HG03108 (cell line): ENCODE measurements at regions not wholly inside any gene's neighbourhood (a gene's known extent, or its start where the extent isn't known, plus 50 kb on each side); places are given as distances from the start of the nearest gene placed in this dataset.

Experiments
- ATAC-seq: cut with Tn5 transposase; IDR thresholded peaks from one replicate; pipeline ENCODE4 v1.9.1; 2021; ENCODE audit warnings: moderate library complexity; ENCODE audit not compliant: unreplicated experiment

DNA sequence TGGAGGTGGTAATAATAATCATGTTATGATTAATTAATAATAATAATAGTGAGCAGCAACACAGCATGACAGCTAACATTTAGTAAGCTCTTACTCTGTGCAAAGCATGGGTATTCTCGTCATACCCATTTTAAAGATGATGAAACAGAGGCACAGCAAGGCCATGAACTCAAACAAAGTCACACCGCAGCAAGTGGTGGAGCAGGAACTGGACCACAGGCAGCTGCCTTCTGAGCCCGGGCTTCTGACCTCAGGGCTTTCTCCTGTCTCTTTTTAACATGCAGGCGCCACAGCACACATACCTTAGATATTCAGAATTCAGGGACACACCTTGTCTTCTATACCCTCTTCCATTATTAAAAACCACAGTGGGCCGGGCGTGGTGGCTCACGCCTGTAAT is 50.7 kb upstream of the SPATA12 start:
- no peak for ATAC-seq

DNA sequence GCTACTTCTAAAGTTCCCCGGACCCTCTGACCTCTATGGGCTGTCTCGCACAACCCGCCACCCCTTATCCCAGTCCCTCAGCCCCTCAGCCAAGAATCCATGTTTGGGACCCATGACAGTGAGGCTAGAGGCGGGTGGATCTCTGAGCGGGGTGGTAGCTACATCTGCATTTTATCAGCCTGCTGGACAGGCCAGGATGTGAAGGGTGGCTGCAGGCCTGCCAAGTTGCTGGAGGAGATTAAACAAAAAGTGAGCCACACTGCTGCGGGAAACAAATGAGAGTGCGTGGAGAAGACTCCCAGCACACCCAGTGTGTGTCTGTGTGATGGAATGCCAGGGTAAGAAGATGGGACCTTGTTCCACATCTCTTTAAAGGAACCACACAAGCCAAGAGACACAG is 51.1 kb upstream of the SPATA12 start:
- no peak for ATAC-seq

DNA sequence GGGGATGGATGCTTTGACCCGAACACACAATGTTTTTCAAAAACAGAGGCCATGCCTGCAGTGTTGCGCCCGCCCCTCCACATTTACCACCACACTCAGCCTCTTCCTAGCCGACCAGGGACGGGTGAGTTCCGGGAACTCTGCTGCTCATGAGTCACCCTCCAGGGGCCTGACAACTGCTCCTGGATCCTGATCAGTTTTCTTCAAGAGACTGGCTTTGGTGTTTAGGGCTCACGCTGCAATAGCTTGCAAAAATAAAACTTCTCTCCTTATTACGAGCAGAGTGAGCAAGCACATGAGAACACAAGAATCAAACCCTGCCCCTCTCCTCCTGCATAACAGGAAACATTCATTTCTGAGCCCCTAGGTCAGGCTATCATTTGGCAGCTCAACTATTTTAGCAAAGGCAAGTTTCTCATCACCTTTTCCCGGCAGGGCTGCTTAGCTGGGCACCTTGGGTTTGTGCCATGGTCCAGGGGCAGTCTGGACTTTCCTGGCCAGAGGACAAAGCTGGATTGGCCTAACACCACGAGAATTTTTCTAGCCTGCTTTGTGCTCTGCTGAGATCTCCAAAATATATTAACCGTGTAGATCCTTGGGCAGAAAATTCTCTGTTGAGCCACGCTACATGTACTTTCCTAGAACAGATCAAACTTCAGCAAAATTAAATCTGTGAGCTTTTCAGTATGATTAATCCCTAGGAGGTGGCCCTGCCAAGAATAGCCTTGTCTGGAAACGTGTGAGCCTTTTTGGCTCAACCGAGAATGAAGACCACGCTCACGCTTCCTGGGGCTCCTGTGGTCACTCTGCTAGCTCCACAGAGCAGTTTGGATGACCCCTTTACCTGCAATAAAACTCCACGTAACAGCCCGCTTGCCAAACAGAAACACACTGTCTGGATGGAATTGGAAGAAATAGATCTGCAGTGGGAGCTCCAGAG is 52.7 kb upstream of the SPATA12 start:
- ATAC-seq: no peak

DNA sequence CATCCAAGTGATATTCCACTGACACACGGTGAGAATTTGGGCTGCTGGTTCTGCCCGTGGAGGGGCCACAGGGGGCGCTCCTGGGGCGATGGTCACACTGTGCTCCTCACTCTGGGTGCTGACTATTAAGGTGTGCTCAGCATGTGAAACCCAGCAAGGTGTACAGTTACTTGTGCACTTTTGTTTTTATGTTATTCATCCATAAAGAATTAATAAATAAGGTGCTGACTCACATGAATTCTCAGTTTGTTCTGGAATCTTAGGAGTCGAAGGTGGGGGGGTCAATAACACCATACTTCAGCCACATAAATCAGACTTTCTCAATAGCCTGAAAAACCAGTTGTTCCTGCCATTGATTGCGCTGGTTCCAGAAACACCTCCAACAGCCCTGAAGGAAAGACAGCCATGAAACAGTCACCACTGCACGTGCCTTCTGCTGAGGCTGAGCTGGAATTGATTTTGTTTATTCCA is 53.5 kb upstream of the SPATA12 start:
- no peak for ATAC-seq

DNA sequence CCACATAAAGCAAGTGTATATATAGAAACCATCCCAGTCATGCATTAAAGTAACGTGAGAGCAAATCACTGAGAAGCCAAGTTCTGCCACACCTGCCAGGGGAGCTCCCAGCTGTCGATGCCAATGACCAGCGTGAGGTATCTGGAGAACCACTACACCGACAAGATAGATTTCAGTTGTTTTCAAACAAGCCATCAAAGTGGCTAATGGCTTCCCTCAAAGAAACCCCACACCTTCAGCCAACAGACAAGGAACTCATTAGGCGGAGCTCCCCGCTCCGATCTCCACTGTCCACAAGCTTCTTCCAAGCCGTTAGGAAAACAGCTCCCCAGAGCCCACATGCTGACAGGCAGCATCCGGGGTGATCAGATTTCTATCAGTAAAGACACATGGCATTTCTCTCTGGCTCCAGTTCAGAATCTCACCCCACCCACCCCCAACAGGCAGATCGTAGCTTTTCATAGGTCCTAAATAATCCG is 54.2 kb upstream of the SPATA12 start:
- no peak for ATAC-seq

DNA sequence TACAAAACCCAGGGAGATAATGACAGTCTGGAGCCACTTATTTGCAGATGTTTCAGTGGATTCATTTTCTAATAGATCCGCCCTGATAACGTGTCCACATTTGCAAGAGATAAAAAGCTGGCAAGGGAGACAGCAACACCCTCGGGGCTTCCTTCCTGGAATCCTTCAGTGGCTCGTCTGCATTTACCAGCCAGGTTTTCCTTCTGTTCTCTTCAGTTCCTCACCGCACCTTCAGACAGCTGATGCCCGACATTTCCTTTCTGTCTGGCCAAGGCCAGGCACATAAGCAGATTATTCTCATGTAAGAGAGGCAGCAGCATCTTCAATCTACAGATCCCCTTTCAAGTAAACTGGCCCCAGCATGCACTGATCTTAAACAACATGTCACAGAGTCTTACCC is 56.2 kb upstream of the SPATA12 start:
- no peak for ATAC-seq

DNA sequence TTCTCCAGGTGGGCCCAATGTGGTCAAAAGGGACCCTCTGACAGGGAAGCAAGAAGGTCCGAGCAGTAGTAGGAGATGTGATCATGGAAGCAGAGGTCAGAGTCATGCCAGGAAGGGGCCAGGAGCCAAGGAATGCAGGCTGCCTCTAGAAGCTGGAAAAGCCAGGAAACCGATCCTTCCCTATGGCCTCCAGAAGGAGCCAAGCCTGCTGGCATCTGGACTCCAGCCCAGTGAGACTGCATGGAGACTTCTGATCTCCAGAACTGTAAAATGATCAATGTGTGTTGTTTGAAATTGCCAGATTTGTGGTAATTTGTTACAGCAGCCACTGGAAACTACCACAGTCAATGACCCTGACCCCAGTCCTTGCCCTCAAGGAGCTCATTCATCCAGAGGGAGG is 56.8 kb upstream of the SPATA12 start:
- no peak for ATAC-seq

DNA sequence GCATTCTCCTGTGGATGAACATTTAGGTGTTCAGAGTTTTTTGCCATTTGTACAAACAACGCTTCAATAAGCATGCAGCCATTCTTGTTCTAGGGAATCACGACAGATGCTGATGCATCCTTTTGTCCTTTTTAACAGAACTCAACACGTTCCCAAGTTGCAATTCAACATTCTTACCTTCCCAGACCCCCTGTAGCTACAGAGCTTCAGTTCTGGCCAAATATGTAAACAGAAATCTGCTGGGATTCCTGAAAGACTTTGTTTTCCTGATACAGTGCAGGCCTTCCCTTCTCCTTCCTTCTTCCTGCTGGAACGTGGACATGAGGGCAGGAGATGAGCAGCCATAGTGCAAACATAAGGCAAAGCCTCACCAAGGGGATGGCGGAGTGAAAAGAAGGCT is 59.1 kb upstream of the SPATA12 start:
- no peak for ATAC-seq

DNA sequence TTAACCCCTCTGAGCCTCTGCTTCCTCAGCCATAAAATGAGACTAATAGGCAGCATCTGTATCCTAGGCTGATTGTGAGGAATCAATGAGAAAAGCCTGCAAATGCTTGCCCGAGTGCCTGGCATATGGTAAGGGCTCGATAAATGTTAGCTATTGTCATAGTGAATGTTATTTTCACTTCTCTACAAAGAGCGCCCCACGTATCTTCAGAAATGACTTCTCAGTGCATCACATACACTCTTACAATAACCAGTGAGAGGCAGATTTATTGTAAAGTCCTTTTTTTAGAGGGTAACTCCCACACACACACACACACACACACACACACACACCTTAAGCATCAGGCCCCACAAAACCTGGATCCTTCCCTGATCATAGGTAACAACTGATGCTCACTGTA is 60.5 kb upstream of the SPATA12 start:
- no peak for ATAC-seq

DNA sequence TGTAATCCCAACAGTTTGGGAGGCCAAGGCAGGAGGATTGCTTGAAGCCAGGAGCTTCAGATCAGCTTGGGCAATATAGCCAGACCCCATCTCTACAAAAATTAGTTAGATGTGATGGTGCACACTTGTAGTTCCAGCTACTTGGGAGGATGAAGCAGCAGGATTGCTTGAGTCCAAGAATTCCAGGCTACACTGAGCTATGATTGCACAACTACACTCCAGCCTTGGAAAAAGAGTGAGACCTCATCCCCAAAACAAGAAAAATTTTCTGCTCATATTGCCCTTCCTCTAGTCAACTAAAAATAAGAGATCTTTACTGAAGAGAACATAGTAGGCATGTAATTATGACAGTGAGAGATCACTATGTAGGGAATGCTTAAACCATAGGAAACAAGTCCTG is 60.9 kb upstream of the SPATA12 start:
- ATAC-seq: no peak

DNA sequence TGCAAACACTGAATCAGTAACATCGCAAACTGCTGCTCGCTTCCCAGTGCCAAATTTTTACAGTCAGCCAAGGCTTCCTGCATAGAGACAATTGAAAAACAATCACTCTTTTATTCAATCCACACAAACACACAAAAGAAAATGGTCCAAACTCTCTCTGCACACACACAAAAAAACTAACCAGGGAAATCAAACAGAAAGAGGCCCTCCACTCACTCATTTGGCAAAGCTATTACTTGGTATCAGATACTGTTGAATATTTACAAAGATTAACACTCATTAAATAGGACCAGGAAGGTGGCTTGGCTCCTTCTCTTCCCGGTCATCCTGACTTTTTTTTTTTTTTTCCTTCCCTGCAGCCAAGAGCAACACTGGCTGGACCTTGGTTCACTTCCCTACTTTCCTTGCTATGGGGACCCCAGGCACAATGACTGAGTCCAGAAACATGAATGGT is 62.4 kb upstream of the SPATA12 start:
- ATAC-seq: no peak

DNA sequence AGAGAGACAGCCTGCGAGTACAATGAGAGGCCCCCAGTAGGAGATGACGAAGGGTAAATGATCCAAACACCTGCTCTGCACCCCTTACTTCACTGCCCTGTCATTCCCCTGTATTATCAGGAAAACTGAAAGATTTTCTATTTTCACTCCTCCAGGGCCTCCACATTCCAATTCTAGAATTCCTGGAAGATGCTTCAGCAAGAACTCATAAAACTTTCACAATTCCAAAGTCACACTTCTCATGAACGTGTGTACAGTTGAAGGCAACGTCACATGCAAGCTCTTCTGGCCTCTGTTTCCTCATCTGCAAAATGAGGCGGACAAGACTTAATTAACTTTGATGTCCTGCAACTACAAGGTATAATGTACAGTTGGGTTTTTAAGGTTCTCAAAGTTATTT is 62.8 kb upstream of the SPATA12 start:
- no peak for ATAC-seq

DNA sequence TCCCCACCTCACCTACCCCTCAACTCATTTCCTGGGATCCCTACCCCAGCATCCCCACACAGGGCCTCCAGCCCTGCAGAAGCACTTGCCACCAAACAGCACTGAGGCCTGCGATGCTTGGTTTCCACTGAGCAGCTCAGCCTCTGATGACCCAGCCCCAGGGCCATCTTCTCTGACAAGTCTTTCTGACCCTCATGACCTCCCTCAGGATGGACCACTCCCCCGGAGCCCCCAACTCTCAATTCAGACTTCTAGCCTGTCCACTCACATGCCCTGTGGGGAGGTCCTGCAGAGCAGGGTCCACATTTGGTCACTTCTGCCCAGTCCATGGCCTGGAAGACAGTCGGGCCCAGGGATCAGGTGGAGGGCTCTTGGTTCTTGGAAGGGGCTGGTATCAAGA is 63.4 kb upstream of the SPATA12 start:
- no peak for ATAC-seq

DNA sequence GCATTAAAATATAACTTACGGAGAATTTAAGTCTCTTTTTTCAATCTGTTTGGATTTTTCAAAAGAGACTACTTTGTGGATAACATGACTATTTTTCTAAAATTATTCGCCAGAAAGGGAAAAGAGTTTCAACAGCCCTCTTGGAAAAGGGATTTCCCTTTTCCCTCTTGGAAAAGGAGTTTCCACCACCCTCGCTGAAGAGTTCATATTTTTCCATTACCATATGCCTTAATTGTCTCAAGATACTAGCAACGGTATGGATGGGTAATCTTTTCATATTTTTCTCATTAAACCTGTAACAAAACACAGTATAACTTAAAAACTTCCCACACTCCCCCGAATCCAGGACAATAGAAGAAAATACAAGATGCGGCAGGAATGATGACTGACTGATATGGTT is 66.1 kb upstream of the SPATA12 start:
- no peak for ATAC-seq

DNA sequence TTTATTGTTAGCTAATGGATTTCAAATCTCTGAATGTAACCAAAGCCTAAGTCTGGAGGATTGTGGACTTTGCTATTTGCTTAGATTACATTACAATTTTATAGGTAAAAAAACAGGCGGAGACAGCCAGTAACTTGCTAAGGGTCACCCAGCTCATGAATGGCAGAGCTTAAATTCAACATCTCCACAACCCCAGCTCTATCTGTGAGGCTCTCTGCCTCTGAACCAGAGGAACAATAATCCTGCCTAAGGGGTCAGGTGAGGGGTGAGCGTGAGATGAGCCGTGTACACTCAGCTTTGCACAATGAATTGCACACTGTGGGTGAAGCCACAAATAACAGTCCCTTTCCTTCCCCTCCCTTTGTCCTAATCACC is 69.8 kb upstream of the SPATA12 start:
- ATAC-seq: no peak

DNA sequence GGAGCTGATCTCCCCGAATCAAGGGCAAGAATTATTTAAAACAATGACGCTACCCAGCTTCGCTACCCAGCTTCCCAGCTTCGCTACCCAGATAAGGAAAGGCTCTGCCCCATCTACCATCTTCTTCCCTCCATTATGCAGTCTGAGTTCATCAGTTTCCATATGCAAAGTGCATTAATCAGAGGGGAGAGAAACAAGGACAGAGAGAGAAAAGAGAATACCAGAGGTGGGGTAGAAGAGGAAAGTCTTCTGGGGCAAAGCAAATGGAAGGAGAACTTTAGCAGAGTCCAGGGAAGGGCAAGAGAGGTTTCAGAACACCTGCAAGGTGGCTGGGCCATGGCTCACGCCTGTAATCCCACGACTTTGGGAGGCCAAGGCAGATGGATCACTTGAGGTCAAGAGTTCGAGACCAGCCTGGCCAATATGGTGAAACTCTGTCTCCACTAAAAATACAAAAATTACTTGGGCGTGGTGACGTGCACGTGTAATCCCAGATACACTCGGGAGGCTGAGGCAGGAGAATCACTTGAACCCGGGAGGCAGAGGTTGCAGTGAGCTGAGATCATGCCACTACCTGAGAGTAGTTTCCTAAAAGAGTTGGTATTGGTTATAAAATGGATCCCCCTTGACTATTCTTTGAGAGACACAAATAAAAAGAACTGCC is 70.4 kb upstream of the SPATA12 start:
- no peak for ATAC-seq

DNA sequence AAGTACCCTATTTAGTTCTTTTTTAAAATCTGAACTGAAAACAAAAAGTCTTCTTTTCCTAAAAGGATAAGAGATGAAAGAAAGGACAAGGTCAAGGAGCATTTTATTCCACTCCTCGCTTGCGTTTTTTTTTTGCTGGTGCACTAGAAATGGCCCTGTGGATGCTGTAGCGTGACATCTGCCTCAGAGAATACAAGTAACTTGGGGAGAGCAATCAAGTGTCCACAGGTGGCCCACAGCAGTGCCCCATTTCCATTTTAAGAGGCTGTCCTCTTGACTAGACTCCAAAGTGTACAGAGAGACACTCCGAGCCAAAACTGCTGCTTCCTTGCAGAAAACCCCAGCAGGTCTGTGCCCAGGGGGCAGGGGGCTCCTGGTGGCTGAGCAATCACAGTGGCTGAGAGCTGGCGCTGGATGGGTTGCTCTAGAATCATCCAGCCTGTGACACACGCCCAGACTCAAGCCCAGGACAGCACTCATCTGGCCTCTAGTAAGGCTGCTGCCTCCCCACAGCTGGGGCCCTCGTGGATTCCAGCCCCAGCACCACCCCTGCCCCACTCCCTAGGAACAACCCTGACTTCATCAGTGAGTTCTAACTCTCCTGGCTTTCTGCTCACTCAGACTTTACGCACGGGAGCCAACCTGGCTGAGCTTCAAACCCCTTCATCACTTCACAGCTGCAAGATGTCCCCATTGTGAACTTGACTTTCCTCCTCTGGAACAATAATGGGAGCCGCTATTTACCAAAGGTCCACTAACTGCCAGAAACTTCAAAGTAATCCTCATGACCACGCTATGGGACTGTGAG is 71.1 kb upstream of the SPATA12 start:
- no peak for ATAC-seq

DNA sequence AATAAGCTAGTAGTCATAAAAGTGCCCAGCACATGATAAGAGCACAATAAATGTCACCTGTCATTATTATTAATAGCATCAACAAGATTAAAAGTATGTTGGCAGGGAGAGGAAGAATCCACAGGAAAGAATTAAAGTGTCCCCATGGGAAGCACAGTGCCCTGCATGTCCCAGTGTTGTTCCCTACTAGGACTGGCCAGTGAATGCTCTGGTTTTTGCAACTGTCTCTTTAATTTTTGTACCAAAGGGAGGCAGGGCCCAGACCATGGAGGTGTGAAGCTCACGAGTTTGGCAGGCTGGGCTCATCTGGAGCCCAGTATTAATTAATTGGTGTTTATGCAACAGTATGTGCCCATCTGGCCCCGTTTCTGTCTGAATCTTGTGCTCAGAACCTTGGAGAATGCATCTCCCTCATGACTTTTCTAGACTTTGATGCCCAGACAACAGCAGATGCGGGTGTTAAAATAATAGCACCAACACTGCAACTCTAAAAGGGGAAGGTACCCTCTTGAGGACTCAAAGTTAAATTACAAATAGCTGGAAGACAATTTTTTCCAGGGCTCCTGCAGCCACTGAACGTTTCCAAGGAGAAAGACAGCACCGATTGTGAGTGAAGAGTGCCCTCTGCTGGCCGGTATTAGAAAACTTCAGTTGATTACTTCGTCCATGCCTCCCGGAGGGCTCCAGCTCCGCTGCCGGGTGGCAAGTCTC is 71.9 kb upstream of the SPATA12 start:
- no peak for ATAC-seq

DNA sequence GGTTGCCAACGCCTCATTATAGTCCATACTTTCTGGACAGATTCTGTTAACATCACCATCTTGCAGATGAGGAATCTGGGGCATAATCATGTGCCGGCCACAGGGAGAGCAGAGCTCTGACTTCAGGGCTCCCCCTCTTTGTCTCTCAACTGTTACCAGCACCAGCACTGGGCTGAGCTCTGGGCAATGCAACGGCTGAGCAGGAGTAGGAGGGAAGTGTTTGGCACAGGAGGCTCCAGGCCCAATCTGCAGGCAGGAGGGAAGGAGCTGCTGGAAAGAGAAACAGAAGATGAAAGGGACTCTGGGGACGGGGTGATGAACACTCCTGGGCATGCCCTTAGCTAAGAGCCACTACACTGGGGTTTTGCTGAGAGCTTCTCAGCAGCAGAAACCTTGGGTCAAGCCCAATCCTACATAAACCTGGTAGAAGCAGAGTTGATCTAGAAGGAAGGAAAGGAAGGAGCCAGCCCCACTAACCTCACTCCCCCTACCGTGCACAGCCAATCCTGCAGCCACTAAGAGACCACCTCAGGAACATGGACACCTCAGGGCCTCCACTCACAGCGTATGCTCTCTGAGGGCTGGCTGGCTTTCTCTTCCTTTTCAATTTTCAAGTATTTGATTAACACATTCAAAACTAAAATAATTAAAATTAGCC is 73.1 kb upstream of the SPATA12 start:
- ATAC-seq: no peak

DNA sequence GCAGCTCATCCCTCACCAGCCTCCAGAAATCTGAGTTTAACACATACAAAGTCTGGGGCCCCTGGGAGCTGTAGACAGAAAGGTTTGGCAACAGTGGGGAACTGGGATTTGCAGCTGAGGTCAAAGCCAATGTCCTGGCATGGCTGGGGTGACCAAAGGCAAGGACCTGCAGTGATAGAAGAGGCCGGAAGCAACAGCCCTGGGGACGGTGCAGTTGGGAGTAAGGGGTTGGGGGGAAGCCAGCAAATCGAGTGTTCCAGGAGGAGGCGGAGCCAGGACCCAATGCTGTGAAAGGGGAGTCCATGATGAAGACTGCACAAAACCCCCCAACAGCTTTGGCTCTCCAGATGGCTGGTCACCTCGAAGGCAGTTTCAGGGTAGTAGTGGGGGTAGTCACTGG is 74.1 kb upstream of the SPATA12 start:
- ATAC-seq: no peak
